Astrocyte (in vitro differentiated cells and primary cell): ENCODE measurements at regions not wholly inside any gene's neighbourhood (a gene's known extent, or its start where the extent isn't known, plus 50 kb on each side); places are given as distances from the start of the nearest gene placed in this dataset.
A peak's percentile ranks its signal among the peaks of the same experiment; 100 is the strongest.

Experiments used
- DNase-seq: peaks from one replicate; pipeline ENCODE4 v3.0.0-alpha.2; 2010; ENCODE audit warnings: low read depth
- FAIRE-seq: peaks from 2 replicates; lab custom pipeline; 2011; peaks lifted over from hg19 to GRCh38; lab: Jason Lieb, UNC
- H2AFZ ChIP-seq: 2 replicates; pipeline ENCODE4 v1.6.0; 2012; ENCODE audit warnings: low read depth, low read length, inconsistent platforms
- H3K27ac ChIP-seq: 2 replicates; pipeline ENCODE4 v1.5.1; 2011; ENCODE audit warnings: low read depth, low read length, inconsistent platforms
- H3K27me3 ChIP-seq: 2 replicates; pipeline ENCODE4 v1.6.0; 2011; ENCODE audit warnings: low read length, inconsistent platforms; ENCODE audit not compliant: insufficient read depth
- H3K36me3 ChIP-seq: 2 replicates; pipeline ENCODE4 v1.5.1; 2011; ENCODE audit warnings: low read length, inconsistent platforms; ENCODE audit not compliant: insufficient read depth
- H3K4me1 ChIP-seq: 2 replicates; pipeline ENCODE4 v1.5.1; 2011; ENCODE audit warnings: low read length, inconsistent platforms; ENCODE audit not compliant: insufficient read depth
- H3K4me2 ChIP-seq: 2 replicates; pipeline ENCODE4 v1.6.0; 2012; ENCODE audit warnings: low read length, inconsistent platforms
- H3K4me3 ChIP-seq: 2 replicates; pipeline ENCODE4 v1.5.1; 2011; ENCODE audit warnings: low read depth, mild to moderate bottlenecking, low read length, inconsistent platforms; ENCODE audit not compliant: insufficient read depth
- H3K79me2 ChIP-seq: 2 replicates; pipeline ENCODE4 v1.6.0; 2012; ENCODE audit warnings: mild to moderate bottlenecking, low read length, inconsistent platforms; ENCODE audit not compliant: insufficient read depth
- H3K9ac ChIP-seq: 2 replicates; pipeline ENCODE4 v1.6.0; 2012; ENCODE audit warnings: mild to moderate bottlenecking, low read length, inconsistent platforms
- H3K9me3 ChIP-seq: 2 replicates; pipeline ENCODE4 v1.5.1; 2012; ENCODE audit warnings: low read depth, mild to moderate bottlenecking, low read length, inconsistent platforms; ENCODE audit not compliant: insufficient read depth
- H4K20me1 ChIP-seq: 2 replicates; pipeline ENCODE4 v1.6.0; 2012; ENCODE audit warnings: low read length, inconsistent platforms; ENCODE audit not compliant: insufficient read depth
- H3K27ac Mint-ChIP-seq: one replicate; pipeline ENCODE4 v1.8.0; 2021; ENCODE audit warnings: mild to moderate bottlenecking, mixed read lengths; ENCODE audit not compliant: unreplicated experiment
- H3K27me3 Mint-ChIP-seq: one replicate; pipeline ENCODE4 v1.8.0; 2021; ENCODE audit warnings: low read depth, mixed read lengths; ENCODE audit not compliant: unreplicated experiment
- H3K36me3 Mint-ChIP-seq: one replicate; pipeline ENCODE4 v1.8.0; 2021; ENCODE audit warnings: low read depth, mixed read lengths; ENCODE audit not compliant: unreplicated experiment
- H3K4me1 Mint-ChIP-seq: one replicate; pipeline ENCODE4 v1.8.0; 2021; ENCODE audit warnings: low read depth, mixed read lengths; ENCODE audit not compliant: unreplicated experiment
- H3K4me3 Mint-ChIP-seq: one replicate; pipeline ENCODE4 v1.8.0; 2021; ENCODE audit warnings: mild to moderate bottlenecking, moderate library complexity, mixed read lengths; ENCODE audit not compliant: unreplicated experiment
- H3K9me3 Mint-ChIP-seq: one replicate; pipeline ENCODE4 v1.8.0; 2021; ENCODE audit warnings: mild to moderate bottlenecking, mixed read lengths; ENCODE audit not compliant: unreplicated experiment
- CTCF ChIP-seq: IDR thresholded peaks from 2 replicates; pipeline ENCODE4 v1.5.1; 2011; ENCODE audit warnings: low read depth, mild to moderate bottlenecking, inconsistent platforms, low read length, moderate library complexity; ENCODE audit not compliant: insufficient read depth
- EZH2 ChIP-seq: IDR thresholded peaks from 2 replicates; pipeline ENCODE4 v1.6.1; 2012; ENCODE audit warnings: mild to moderate bottlenecking, low read length, inconsistent platforms; ENCODE audit not compliant: insufficient read depth

- Histone ChIP-seq H3K27ac (peak overlapping the region; percentile 44), H3K9me3 (no peaks in the 10 kb centered on the region), H3K4me3 (no peak overlapping the region), H3K4me1 (peaks cover 13% of the 10 kb centered on the region), H4K20me1 (no peaks in the 10 kb centered on the region), H3K36me3 (no peaks in the 10 kb centered on the region), H3K4me2 (peak overlapping the region; percentile 48), H3K79me2 (no peaks in the 10 kb centered on the region), H3K27me3 (no peaks in the 10 kb centered on the region), H2AFZ (no peak overlapping the region), H3K9ac (no peak overlapping the region)
- H3K4me3 Mint-ChIP-seq = peak overlapping the region; percentile 18
- H3K4me1 Mint-ChIP-seq = peaks cover 50% of the 10 kb centered on the region
- DNase-seq (peak; percentile 63), FAIRE-seq (peak; percentile 47)
- no peaks in the 10 kb centered on the region for H3K9me3 Mint-ChIP-seq
- no peak for TF ChIP-seq EZH2
- TF ChIP-seq CTCF = no peak
- H3K27me3 Mint-ChIP-seq = no peaks in the 10 kb centered on the region
- H3K36me3 Mint-ChIP-seq = no peaks in the 10 kb centered on the region
- peak overlapping the region; percentile 97 for H3K27ac Mint-ChIP-seq
Observed at GRCh38 chr12:102539651-102540553, 59.5 kb upstream of the IGF1 start.

GRCh38 chr12:102535306-102535705 lies 54.9 kb upstream of the IGF1 start:
- H3K4me3 ChIP-seq = no peak overlapping the region
- H3K9me3 Mint-ChIP-seq = no peaks in the 10 kb centered on the region
- H3K27ac ChIP-seq = no peak overlapping the region
- H3K4me2 ChIP-seq = no peak overlapping the region
- no peak overlapping the region for H3K4me3 Mint-ChIP-seq
- DNase-seq (no peak), FAIRE-seq (no peak)
- no peak overlapping the region for H2AFZ ChIP-seq
- H3K36me3 Mint-ChIP-seq = no peaks in the 10 kb centered on the region
- no peak for TF ChIP-seq CTCF
- TF ChIP-seq EZH2 = no peak
- H3K27me3 Mint-ChIP-seq = no peaks in the 10 kb centered on the region
- peak overlapping the region; percentile 75 for H3K27ac Mint-ChIP-seq
- no peaks in the 10 kb centered on the region for H3K79me2 ChIP-seq
- H3K4me1 ChIP-seq = peaks cover 13% of the 10 kb centered on the region
- H3K27me3 ChIP-seq = no peaks in the 10 kb centered on the region
- peaks cover 28% of the 10 kb centered on the region for H3K4me1 Mint-ChIP-seq
- no peak overlapping the region for H3K9ac ChIP-seq
- H3K36me3 ChIP-seq = no peaks in the 10 kb centered on the region
- no peaks in the 10 kb centered on the region for H3K9me3 ChIP-seq
- no peaks in the 10 kb centered on the region for H4K20me1 ChIP-seq

- TF ChIP-seq CTCF = no peak
- TF ChIP-seq EZH2 = no peak
- Histone ChIP-seq H3K27ac (no peak overlapping the region), H2AFZ (peak overlapping the region; percentile 14), H3K36me3 (no peaks in the 10 kb centered on the region), H3K27me3 (no peaks in the 10 kb centered on the region), H4K20me1 (no peaks in the 10 kb centered on the region), H3K4me2 (no peak overlapping the region), H3K9me3 (no peaks in the 10 kb centered on the region), H3K9ac (no peak overlapping the region), H3K79me2 (no peaks in the 10 kb centered on the region), H3K4me1 (peaks cover 9% of the 10 kb centered on the region), H3K4me3 (no peak overlapping the region)
- Mint-ChIP-seq H3K4me3 (no peak overlapping the region), H3K36me3 (no peaks in the 10 kb centered on the region), H3K4me1 (peaks cover 25% of the 10 kb centered on the region), H3K9me3 (no peaks in the 10 kb centered on the region), H3K27me3 (no peaks in the 10 kb centered on the region), H3K27ac (no peak overlapping the region)
- DNase-seq = no peak
- no peak for FAIRE-seq
Observed at GRCh38 chr12:102534899-102535298, 54.5 kb upstream of the IGF1 start.
